ENCODE measurements at regions not wholly inside any gene's neighbourhood (a gene's known extent, or its start where the extent isn't known, plus 50 kb on each side); places are given as distances from the start of the nearest gene placed in this dataset.

DNA sequence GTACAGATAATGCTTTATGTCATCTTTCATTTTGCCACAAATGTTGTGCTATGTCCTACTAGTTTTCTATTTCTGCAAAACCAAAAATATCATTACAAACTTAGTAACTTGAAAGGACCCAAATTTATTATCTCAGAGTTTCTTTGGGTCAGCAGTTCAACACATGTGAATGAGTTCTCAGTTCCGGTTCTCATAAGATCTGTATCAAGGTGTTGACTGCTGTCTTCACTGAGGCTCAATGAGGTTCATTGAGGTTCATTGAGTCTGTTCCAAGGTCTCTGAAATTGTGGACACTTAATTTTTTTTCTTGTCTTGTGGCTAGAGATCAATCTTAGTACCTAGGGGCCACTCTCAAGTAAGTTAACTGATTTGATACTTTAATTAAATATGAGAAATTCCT is 525.1 kb upstream of the BRINP3 start:
- Histone ChIP-seq H3K79me2 (ENCODE audit: insufficient read depth, low read length) (no peaks in the 10 kb centered on the region), H3K27ac (ENCODE audit: extremely low read length, insufficient read depth, low read length) (no peak overlapping the region), H3K9ac (ENCODE audit: insufficient read depth, low read depth, low read length) (no peak overlapping the region), H3K4me1 (ENCODE audit: insufficient read depth, low read length) (no peaks in the 10 kb centered on the region), H3K36me3 (replicated peaks in 1 of 2; ENCODE audit: control insufficient read depth in 1 of 2, insufficient read depth in 2 of 2, low read length in 2 of 2) (no peaks in the 10 kb centered on the region), H3K4me3 (replicated peaks in 1 of 3; ENCODE audit: insufficient read depth in 1 of 3, low read depth in 2 of 3, low read length in 3 of 3) (no peak overlapping the region), H4K20me1 (ENCODE audit: insufficient read depth, low read length) (no peaks in the 10 kb centered on the region), H3K9me3 (ENCODE audit: low read length) (no peaks in the 10 kb centered on the region), H2AFZ (ENCODE audit: low read length) (no peak overlapping the region), H3K4me2 (ENCODE audit: low read depth, low read length) (no peak overlapping the region), H3K27me3 (ENCODE audit: control insufficient read depth in 1 of 2, insufficient read depth in 2 of 2, low read length in 2 of 2) (no peaks in the 10 kb centered on the region)
- DNase-seq (ENCODE audit: low spot score) (no peak), ATAC-seq (no peak), FAIRE-seq (no peak)
- 60% methylated on average over 1 of the region's 1 CpG for WGBS (ENCODE audit: low lambda C conversion rate)
- ChIA-PET CTCF (ENCODE audit: low intra/inter-chr PET ratio, low total read pairs) (no interaction called here), POLR2A (no interaction called here)
- no TSS peak for BruUV-seq (replicated peaks)
- no peak for TF ChIP-seq SPEN (CRISPR knock-in tag; IDR thresholded peaks at IDR 0.05; ENCODE audit: low read depth)
- TF ChIP-seq ATF1 (CRISPR knock-in tag; IDR thresholded peaks at IDR 0.05): no peak
- no peak for TF ChIP-seq ATF7 (IDR thresholded peaks at IDR 0.05)
- no peak for TF ChIP-seq ATF7 (CRISPR knock-in tag; IDR thresholded peaks at IDR 0.05)
- TF ChIP-seq KLF11 (CRISPR knock-in tag; IDR thresholded peaks at IDR 0.05): no peak
- TF ChIP-seq, protein P1, sequence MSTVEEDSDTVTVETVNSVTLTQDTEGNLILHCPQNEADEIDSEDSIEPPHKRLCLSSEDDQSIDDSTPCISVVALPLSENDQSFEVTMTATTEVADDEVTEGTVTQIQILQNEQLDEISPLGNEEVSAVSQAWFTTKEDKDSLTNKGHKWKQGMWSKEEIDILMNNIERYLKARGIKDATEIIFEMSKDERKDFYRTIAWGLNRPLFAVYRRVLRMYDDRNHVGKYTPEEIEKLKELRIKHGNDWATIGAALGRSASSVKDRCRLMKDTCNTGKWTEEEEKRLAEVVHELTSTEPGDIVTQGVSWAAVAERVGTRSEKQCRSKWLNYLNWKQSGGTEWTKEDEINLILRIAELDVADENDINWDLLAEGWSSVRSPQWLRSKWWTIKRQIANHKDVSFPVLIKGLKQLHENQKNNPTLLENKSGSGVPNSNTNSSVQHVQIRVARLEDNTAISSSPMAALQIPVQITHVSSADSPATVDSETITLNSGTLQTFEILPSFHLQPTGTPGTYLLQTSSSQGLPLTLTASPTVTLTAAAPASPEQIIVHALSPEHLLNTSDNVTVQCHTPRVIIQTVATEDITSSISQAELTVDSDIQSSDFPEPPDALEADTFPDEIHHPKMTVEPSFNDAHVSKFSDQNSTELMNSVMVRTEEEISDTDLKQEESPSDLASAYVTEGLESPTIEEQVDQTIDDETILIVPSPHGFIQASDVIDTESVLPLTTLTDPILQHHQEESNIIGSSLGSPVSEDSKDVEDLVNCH (CRISPR knock-in tag; IDR thresholded peaks at IDR 0.05): no peak
- TF ChIP-seq ZNF160 (CRISPR knock-in tag; IDR thresholded peaks at IDR 0.05): no peak
- TF ChIP-seq, protein P2, sequence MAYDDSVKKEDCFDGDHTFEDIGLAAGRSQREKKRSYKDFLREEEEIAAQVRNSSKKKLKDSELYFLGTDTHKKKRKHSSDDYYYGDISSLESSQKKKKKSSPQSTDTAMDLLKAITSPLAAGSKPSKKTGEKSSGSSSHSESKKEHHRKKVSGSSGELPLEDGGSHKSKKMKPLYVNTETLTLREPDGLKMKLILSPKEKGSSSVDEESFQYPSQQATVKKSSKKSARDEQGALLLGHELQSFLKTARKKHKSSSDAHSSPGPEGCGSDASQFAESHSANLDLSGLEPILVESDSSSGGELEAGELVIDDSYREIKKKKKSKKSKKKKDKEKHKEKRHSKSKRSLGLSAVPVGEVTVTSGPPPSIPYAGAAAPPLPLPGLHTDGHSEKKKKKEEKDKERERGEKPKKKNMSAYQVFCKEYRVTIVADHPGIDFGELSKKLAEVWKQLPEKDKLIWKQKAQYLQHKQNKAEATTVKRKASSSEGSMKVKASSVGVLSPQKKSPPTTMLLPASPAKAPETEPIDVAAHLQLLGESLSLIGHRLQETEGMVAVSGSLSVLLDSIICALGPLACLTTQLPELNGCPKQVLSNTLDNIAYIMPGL (CRISPR knock-in tag; IDR thresholded peaks at IDR 0.05; ENCODE audit: borderline replicate concordance in 1 of 2, low read depth in 1 of 2): no peak
- TF ChIP-seq ZNF264 (CRISPR knock-in tag; IDR thresholded peaks at IDR 0.05): no peak
- no peak for TF ChIP-seq NFATC3 (CRISPR knock-in tag; IDR thresholded peaks at IDR 0.05)
- TF ChIP-seq ZNF749 (CRISPR knock-in tag; IDR thresholded peaks at IDR 0.05; ENCODE audit: borderline replicate concordance): no peak
- TF ChIP-seq ZNF329 (CRISPR knock-in tag; IDR thresholded peaks at IDR 0.05; ENCODE audit: low read depth): no peak
- no peak for TF ChIP-seq FOSL1 (CRISPR knock-in tag; IDR thresholded peaks at IDR 0.05; ENCODE audit: borderline replicate concordance)
- no peak for TF ChIP-seq ZNF431 (CRISPR knock-in tag; IDR thresholded peaks at IDR 0.05; ENCODE audit: borderline replicate concordance, low read depth)
- TF ChIP-seq MAFG (CRISPR knock-in tag; IDR thresholded peaks at IDR 0.05): no peak
- no peak for TF ChIP-seq SUZ12 (IDR thresholded peaks at IDR 0.05; ENCODE audit: low read depth, low read length)
- TF ChIP-seq REXO4 (CRISPR knock-in tag; IDR thresholded peaks at IDR 0.05; ENCODE audit: borderline replicate concordance): no peak
- TF ChIP-seq NFYB (CRISPR knock-in tag; IDR thresholded peaks at IDR 0.05): no peak
- TF ChIP-seq ZFP36L1 (CRISPR knock-in tag; IDR thresholded peaks at IDR 0.05): no peak
- TF ChIP-seq ZNF180 (CRISPR knock-in tag; IDR thresholded peaks at IDR 0.05; ENCODE audit: borderline replicate concordance, low read depth): no peak
- intact Hi-C loops (cut with micrococcal nuclease; ENCODE audit: unreplicated experiment) (no loop called here), in situ Hi-C loops (cut with HindIII; ENCODE audit: extremely low pct_ligation_motif_present, low pct_unique_long_range_greater_than_20kb) (no loop called here)

All from HepG2 (cell line).